Activated CD8-positive, alpha-beta memory T cell treated with anti-CD3 and anti-CD28 coated beads, Interleukin-2, amount 50 U/mL, for 48 hours (primary cell): ENCODE measurements at regions not wholly inside any gene's neighbourhood (a gene's known extent, or its start where the extent isn't known, plus 50 kb on each side); places are given as distances from the start of the nearest gene placed in this dataset.
"Not testable (repeated sequence)": the region's sequence is repeated elsewhere in the genome, so short reads cannot be mapped to it uniquely, and the experiment has no call there.

Experiments used
- DNase-seq: peaks from one replicate; pipeline ENCODE4 v3.0.0-alpha.2; 2020

GRCh38 chr13:21883713-21884112 lies 212.8 kb downstream of the FGF9 start:
- no peak for DNase-seq

GRCh38 chr13:21884299-21884909 lies 213.5 kb downstream of the FGF9 start:
- DNase-seq, result no peak

- no peak for DNase-seq
Measured at GRCh38 chr13:21884965-21885567, 214.2 kb downstream of the FGF9 start.

GRCh38 chr13:21885714-21886224 lies 214.9 kb downstream of the FGF9 start:
- DNase-seq, result no peak

GRCh38 chr13:21889651-21890050 lies 218.8 kb downstream of the FGF9 start:
- no peak for DNase-seq

GRCh38 chr13:21890220-21890619 lies 219.3 kb downstream of the FGF9 start:
- not testable (repeated sequence) for DNase-seq

- DNase-seq, result no peak
Measured at GRCh38 chr13:21894091-21894490, 223.2 kb downstream of the FGF9 start.

- no peak for DNase-seq
Measured at GRCh38 chr13:21894703-21895699, 224.1 kb downstream of the FGF9 start.

GRCh38 chr13:21895779-21896178 lies 224.9 kb downstream of the FGF9 start:
- DNase-seq, result no peak

- DNase-seq, result no peak
Measured at GRCh38 chr13:21897161-21897560, 226.3 kb downstream of the FGF9 start.

- no peak for DNase-seq
Measured at GRCh38 chr13:21898459-21898858, 227.6 kb downstream of the FGF9 start.

- DNase-seq, result no peak
Measured at GRCh38 chr13:21898945-21899344, 228.1 kb downstream of the FGF9 start.

- DNase-seq, result no peak
Measured at GRCh38 chr13:21901336-21901735, 230.5 kb downstream of the FGF9 start.

GRCh38 chr13:21901811-21902708 lies 231.2 kb downstream of the FGF9 start:
- no peak for DNase-seq

- no peak for DNase-seq
Measured at GRCh38 chr13:21902709-21903098, 231.8 kb downstream of the FGF9 start.

GRCh38 chr13:21905486-21905885 lies 234.6 kb downstream of the FGF9 start:
- DNase-seq, result no peak

- DNase-seq, result no peak
Measured at GRCh38 chr13:21909331-21909730, 238.5 kb downstream of the FGF9 start.

GRCh38 chr13:21910546-21910945 lies 239.7 kb downstream of the FGF9 start:
- DNase-seq, result no peak

GRCh38 chr13:21911646-21912298 lies 240.9 kb downstream of the FGF9 start:
- DNase-seq, result no peak

- DNase-seq, result no peak
Measured at GRCh38 chr13:21913010-21913409, 242.1 kb downstream of the FGF9 start.

- DNase-seq, result no peak
Measured at GRCh38 chr13:21917086-21918015, 246.5 kb downstream of the FGF9 start.
